ENCODE measurements at regions not wholly inside any gene's neighbourhood (a gene's known extent, or its start where the extent isn't known, plus 50 kb on each side); places are given as distances from the start of the nearest gene placed in this dataset.

GRCh38 chr12:102618197-102618877, 138.0 kb upstream of the IGF1 start:
- H3K9me3 ChIP-seq, result no peaks in the 10 kb centered on the region
- intact Hi-C loops (cut with DNase I), result no loop called here
- 60% methylated on average over 5 of the region's 5 CpGs for WGBS

GRCh38 chr12:102616692-102617091, 136.3 kb upstream of the IGF1 start:
- no peaks in the 10 kb centered on the region for H3K9me3 ChIP-seq
- H3K4me1 ChIP-seq, result no peaks in the 10 kb centered on the region
- no peak for DNase-seq (ENCODE audit: extremely low spot score)
- no peaks in the 10 kb centered on the region for H3K27me3 ChIP-seq
- TF ChIP-seq EP300 (IDR thresholded peaks at IDR 0.05) (no peak), CTCF (IDR thresholded peaks at IDR 0.05) (no peak), POLR2AphosphoS5 (IDR thresholded peaks at IDR 0.05) (no peak), POLR2A (IDR thresholded peaks at IDR 0.05; ENCODE audit: low read depth) (no peak)
- 80% methylated on average over 2 of the region's 2 CpGs for WGBS
- no peak overlapping the region for H3K27ac ChIP-seq (replicated peaks in 1 of 4)
- intact Hi-C loops (cut with DNase I), result no loop called here
- H3K36me3 ChIP-seq, result no peaks in the 10 kb centered on the region
- H3K4me3 ChIP-seq, result no peak overlapping the region

More at GRCh38 chr12:102618197-102618877, 138.0 kb upstream of the IGF1 start:
- no peaks in the 10 kb centered on the region for H3K27me3 ChIP-seq
- no peak overlapping the region for H3K27ac ChIP-seq (replicated peaks in 1 of 4)
- no peaks in the 10 kb centered on the region for H3K4me1 ChIP-seq
- H3K4me3 ChIP-seq, result no peak overlapping the region
- no peak for DNase-seq (ENCODE audit: extremely low spot score)
- TF ChIP-seq EP300 (IDR thresholded peaks at IDR 0.05), result no peak
- TF ChIP-seq POLR2A (IDR thresholded peaks at IDR 0.05; ENCODE audit: low read depth), result no peak
- no peak for TF ChIP-seq CTCF (IDR thresholded peaks at IDR 0.05)
- no peak for TF ChIP-seq POLR2AphosphoS5 (IDR thresholded peaks at IDR 0.05)
- H3K36me3 ChIP-seq, result no peaks in the 10 kb centered on the region

- intact Hi-C loops (cut with DNase I), result no loop called here
Observed at GRCh38 chr12:102611995-102612394, 131.6 kb upstream of the IGF1 start.

GRCh38 chr12:102609996-102610395, 129.6 kb upstream of the IGF1 start:
- DNase-seq (ENCODE audit: extremely low spot score), result no peak
- TF ChIP-seq EP300 (IDR thresholded peaks at IDR 0.05), result no peak
- TF ChIP-seq CTCF (IDR thresholded peaks at IDR 0.05), result no peak
- TF ChIP-seq POLR2AphosphoS5 (IDR thresholded peaks at IDR 0.05), result no peak
- TF ChIP-seq POLR2A (IDR thresholded peaks at IDR 0.05; ENCODE audit: low read depth), result no peak
- Histone ChIP-seq H3K27me3 (no peaks in the 10 kb centered on the region), H3K4me3 (no peak overlapping the region), H3K9me3 (peaks cover 0 to 12% (median 0%) of the 10 kb centered on the region in 4 donors), H3K27ac (replicated peaks in 1 of 4) (no peak overlapping the region), H3K36me3 (no peaks in the 10 kb centered on the region), H3K4me1 (no peaks in the 10 kb centered on the region)
- intact Hi-C loops (cut with DNase I), result no loop called here
- 82% methylated on average over 1 of the region's 1 CpG for WGBS

More at GRCh38 chr12:102611995-102612394, 131.6 kb upstream of the IGF1 start:
- Histone ChIP-seq H3K27me3 (no peaks in the 10 kb centered on the region), H3K4me1 (no peaks in the 10 kb centered on the region), H3K36me3 (no peaks in the 10 kb centered on the region), H3K9me3 (peaks cover 0 to 12% (median 0%) of the 10 kb centered on the region in 4 donors), H3K4me3 (no peak overlapping the region), H3K27ac (replicated peaks in 1 of 4) (no peak overlapping the region)
- no peak for DNase-seq (ENCODE audit: extremely low spot score)
- WGBS, result 75% methylated on average over 1 of the region's 1 CpG
- TF ChIP-seq CTCF (IDR thresholded peaks at IDR 0.05), result no peak
- TF ChIP-seq POLR2A (IDR thresholded peaks at IDR 0.05; ENCODE audit: low read depth), result no peak
- TF ChIP-seq POLR2AphosphoS5 (IDR thresholded peaks at IDR 0.05), result no peak
- no peak for TF ChIP-seq EP300 (IDR thresholded peaks at IDR 0.05)

- H3K9me3 ChIP-seq, result peaks cover 0 to 9% (median 0%) of the 10 kb centered on the region in 4 donors
- WGBS, result 46% methylated on average over 2 of the region's 2 CpGs
- intact Hi-C loops (cut with DNase I), result no loop called here
- no peaks in the 10 kb centered on the region for H3K36me3 ChIP-seq
- DNase-seq (ENCODE audit: extremely low spot score), result no peak
- no peaks in the 10 kb centered on the region for H3K4me1 ChIP-seq
- H3K4me3 ChIP-seq, result no peak overlapping the region
- no peak for TF ChIP-seq POLR2AphosphoS5 (IDR thresholded peaks at IDR 0.05)
- no peak overlapping the region for H3K27ac ChIP-seq (replicated peaks in 1 of 4)
- H3K27me3 ChIP-seq, result no peaks in the 10 kb centered on the region
Observed at GRCh38 chr12:102603021-102603420, 122.7 kb upstream of the IGF1 start.
